ENCODE measurements at regions not wholly inside any gene's neighbourhood (a gene's known extent, or its start where the extent isn't known, plus 50 kb on each side); places are given as distances from the start of the nearest gene placed in this dataset.

DNA sequence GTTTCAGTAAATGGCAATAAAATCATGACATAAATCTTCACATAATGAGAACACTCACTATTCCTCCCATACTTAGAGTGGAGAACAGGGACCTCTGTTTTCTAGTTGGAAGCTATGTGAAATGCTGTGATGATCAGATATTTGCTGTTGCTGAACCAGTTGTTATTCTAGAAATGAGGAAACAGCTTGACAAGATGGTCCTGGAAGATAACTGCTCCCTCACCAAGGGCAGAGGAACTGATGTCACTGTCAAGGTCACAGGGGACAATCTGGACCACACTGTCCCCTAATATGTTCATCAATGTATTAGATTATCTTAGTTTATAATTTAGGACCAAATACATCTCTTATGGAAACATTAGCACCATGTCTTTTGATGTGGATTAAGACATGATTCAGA is 1173.3 kb downstream of the PCDH17 start:
- Histone ChIP-seq H3K4me1 (ENCODE audit: control insufficient read depth in 2 of 2, insufficient read depth in 2 of 2, low read length in 2 of 2) (no peaks in the 10 kb centered on the region), H3K27ac (ENCODE audit: low read depth, low read length) (no peak overlapping the region), H3K36me3 (ENCODE audit: control insufficient read depth in 2 of 3, insufficient read depth in 3 of 3, low read length in 3 of 3) (no peaks in the 10 kb centered on the region), H3K4me3 (ENCODE audit: low read length) (no peak overlapping the region), H3K9me3 (ENCODE audit: control insufficient read depth in 2 of 3, low read length in 3 of 3) (no peaks in the 10 kb centered on the region), H3K27me3 (ENCODE audit: control insufficient read depth in 2 of 2, insufficient read depth in 2 of 2, low read length in 2 of 2) (no peaks in the 10 kb centered on the region)
- no peaks in the 10 kb centered on the region for H3K27me3 Mint-ChIP-seq
- ChIA-PET CTCF (no interaction called here), POLR2A (no interaction called here)
- H3K4me3 Mint-ChIP-seq = no peak overlapping the region
- DNase-seq (no peak), ATAC-seq (no peak)
- peaks cover 0 to 12% (median 0%) of the 10 kb centered on the region in 11 donors for H3K9me3 Mint-ChIP-seq
- no peaks in the 10 kb centered on the region for H3K36me3 Mint-ChIP-seq
- H3K27ac Mint-ChIP-seq = no peak overlapping the region
- H3K4me1 Mint-ChIP-seq = no peaks in the 10 kb centered on the region
- intact Hi-C loops (cut with micrococcal nuclease) = no loop called here

- DNase-seq = no peak
- H3K4me3 ChIP-seq (ENCODE audit: low read length) = no peak overlapping the region
- ATAC-seq = no peak
- H3K27ac ChIP-seq (ENCODE audit: low read depth, low read length) = no peak overlapping the region
- no peak overlapping the region for H3K4me3 Mint-ChIP-seq
- H3K36me3 ChIP-seq (ENCODE audit: control insufficient read depth in 2 of 3, insufficient read depth in 3 of 3, low read length in 3 of 3) = no peaks in the 10 kb centered on the region
- H3K4me1 Mint-ChIP-seq = no peaks in the 10 kb centered on the region
- no peaks in the 10 kb centered on the region for H3K9me3 ChIP-seq (ENCODE audit: control insufficient read depth in 2 of 3, low read length in 3 of 3)
- intact Hi-C loops (cut with micrococcal nuclease) = no loop called here
- ChIA-PET POLR2A (no interaction called here), CTCF (no interaction called here)
- H3K9me3 Mint-ChIP-seq = peaks cover 0 to 8% (median 0%) of the 10 kb centered on the region in 11 donors
- no peaks in the 10 kb centered on the region for H3K27me3 Mint-ChIP-seq
- no peak overlapping the region for H3K27ac Mint-ChIP-seq
- H3K4me1 ChIP-seq (ENCODE audit: control insufficient read depth in 2 of 2, insufficient read depth in 2 of 2, low read length in 2 of 2) = no peaks in the 10 kb centered on the region
- H3K27me3 ChIP-seq (ENCODE audit: control insufficient read depth in 2 of 2, insufficient read depth in 2 of 2, low read length in 2 of 2) = no peaks in the 10 kb centered on the region
- no peaks in the 10 kb centered on the region for H3K36me3 Mint-ChIP-seq
These were observed 1174.9 kb downstream of the PCDH17 start for GRCh38 chr13:58806401-58806800.

DNA sequence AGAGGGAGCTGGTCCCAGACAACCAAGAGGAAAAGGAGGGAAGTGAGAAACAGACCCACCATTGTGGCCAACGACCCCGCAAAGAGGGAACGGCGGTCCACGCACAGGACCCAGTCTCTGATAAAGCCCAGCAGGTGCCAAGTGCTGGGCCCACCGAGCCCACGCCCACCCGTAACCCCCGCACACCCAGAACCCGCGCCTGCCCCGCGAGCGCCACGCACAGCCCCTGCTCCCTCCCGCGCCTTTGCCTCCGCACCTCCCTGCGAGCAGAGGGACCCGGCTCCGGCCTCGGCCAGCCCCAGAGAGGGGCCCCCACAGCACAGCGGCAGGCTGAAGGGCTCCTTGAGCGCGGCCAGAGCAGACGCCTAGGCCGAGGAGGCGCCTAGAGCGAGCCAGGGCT is 1192.2 kb downstream of the PCDH17 start:
- Histone ChIP-seq H3K4me3 (ENCODE audit: low read length) (no peak overlapping the region), H3K27me3 (ENCODE audit: control insufficient read depth in 2 of 2, insufficient read depth in 2 of 2, low read length in 2 of 2) (no peaks in the 10 kb centered on the region), H3K4me1 (ENCODE audit: control insufficient read depth in 2 of 2, insufficient read depth in 2 of 2, low read length in 2 of 2) (no peaks in the 10 kb centered on the region), H3K36me3 (ENCODE audit: control insufficient read depth in 2 of 3, insufficient read depth in 3 of 3, low read length in 3 of 3) (no peaks in the 10 kb centered on the region), H3K27ac (ENCODE audit: low read depth, low read length) (no peak overlapping the region), H3K9me3 (ENCODE audit: control insufficient read depth in 2 of 3, low read length in 3 of 3) (no peaks in the 10 kb centered on the region)
- ChIA-PET CTCF (no interaction called here), POLR2A (no interaction called here)
- intact Hi-C loops (cut with micrococcal nuclease) = no loop called here
- H3K9me3 Mint-ChIP-seq = peaks cover 0 to 20% (median 3%) of the 10 kb centered on the region in 11 donors
- no peaks in the 10 kb centered on the region for H3K27me3 Mint-ChIP-seq
- H3K27ac Mint-ChIP-seq = no peak overlapping the region
- peaks cover 0 to 1% (median 0%) of the 10 kb centered on the region in 7 donors for H3K4me1 Mint-ChIP-seq
- H3K36me3 Mint-ChIP-seq = no peaks in the 10 kb centered on the region
- ATAC-seq = no peak
- DNase-seq = no peak
- no peak overlapping the region for H3K4me3 Mint-ChIP-seq

DNA sequence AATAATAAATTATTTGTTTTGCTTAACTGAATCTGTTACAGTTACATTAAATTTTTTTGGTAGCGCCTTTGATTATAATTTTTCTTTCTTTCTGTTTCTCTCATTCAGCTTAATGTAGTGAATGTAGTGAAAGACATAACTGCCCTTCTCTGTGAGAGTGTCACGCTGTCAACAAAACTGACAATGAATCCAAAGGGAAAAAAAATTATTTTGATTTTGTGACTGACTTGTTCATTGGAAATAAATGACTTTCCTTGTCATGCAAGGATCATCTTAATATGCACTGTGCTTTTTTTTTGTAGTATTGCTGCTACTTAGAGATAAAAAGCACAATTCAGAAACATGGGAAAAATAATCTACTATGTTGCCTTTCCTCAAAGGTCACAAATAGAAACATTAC is 1196.4 kb downstream of the PCDH17 start:
- no peak overlapping the region for H3K4me3 ChIP-seq (ENCODE audit: low read length)

GRCh38 chr13:58830841-58831240 is 1199.3 kb downstream of the PCDH17 start:
- Mint-ChIP-seq H3K27ac (no peak overlapping the region), H3K27me3 (no peaks in the 10 kb centered on the region), H3K36me3 (no peaks in the 10 kb centered on the region), H3K4me3 (no peak overlapping the region), H3K4me1 (no peaks in the 10 kb centered on the region), H3K9me3 (peaks cover 0 to 23% (median 3%) of the 10 kb centered on the region in 11 donors)
- ChIA-PET POLR2A (no interaction called here), CTCF (no interaction called here)
- ATAC-seq (no peak), DNase-seq (no peak)
- intact Hi-C loops (cut with micrococcal nuclease) = no loop called here
- Histone ChIP-seq H3K9me3 (ENCODE audit: control insufficient read depth in 2 of 3, low read length in 3 of 3) (no peaks in the 10 kb centered on the region), H3K36me3 (ENCODE audit: control insufficient read depth in 2 of 3, insufficient read depth in 3 of 3, low read length in 3 of 3) (no peaks in the 10 kb centered on the region), H3K27ac (ENCODE audit: low read depth, low read length) (no peak overlapping the region), H3K4me3 (ENCODE audit: low read length) (no peak overlapping the region), H3K27me3 (ENCODE audit: control insufficient read depth in 2 of 2, insufficient read depth in 2 of 2, low read length in 2 of 2) (no peaks in the 10 kb centered on the region), H3K4me1 (ENCODE audit: control insufficient read depth in 2 of 2, insufficient read depth in 2 of 2, low read length in 2 of 2) (no peaks in the 10 kb centered on the region)

More for the DNA sequence above, 1196.4 kb downstream of the PCDH17 start:
- ATAC-seq (no peak), DNase-seq (no peak)
- no peaks in the 10 kb centered on the region for H3K27me3 ChIP-seq (ENCODE audit: control insufficient read depth in 2 of 2, insufficient read depth in 2 of 2, low read length in 2 of 2)
- no peak overlapping the region for H3K27ac ChIP-seq (ENCODE audit: low read depth, low read length)
- Mint-ChIP-seq H3K36me3 (no peaks in the 10 kb centered on the region), H3K27me3 (no peaks in the 10 kb centered on the region), H3K4me3 (no peak overlapping the region), H3K27ac (no peak overlapping the region), H3K4me1 (no peaks in the 10 kb centered on the region), H3K9me3 (peaks cover 0 to 19% (median 4%) of the 10 kb centered on the region in 11 donors)
- no peaks in the 10 kb centered on the region for H3K9me3 ChIP-seq (ENCODE audit: control insufficient read depth in 2 of 3, low read length in 3 of 3)
- intact Hi-C loops (cut with micrococcal nuclease) = no loop called here
- H3K36me3 ChIP-seq (ENCODE audit: control insufficient read depth in 2 of 3, insufficient read depth in 3 of 3, low read length in 3 of 3) = no peaks in the 10 kb centered on the region
- CTCF ChIA-PET = no interaction called here
- no peaks in the 10 kb centered on the region for H3K4me1 ChIP-seq (ENCODE audit: control insufficient read depth in 2 of 2, insufficient read depth in 2 of 2, low read length in 2 of 2)
- POLR2A ChIA-PET = no interaction called here

- intact Hi-C loops (cut with micrococcal nuclease) = no loop called here
These were observed 1207.1 kb downstream of the PCDH17 start for GRCh38 chr13:58838615-58839014.

DNA sequence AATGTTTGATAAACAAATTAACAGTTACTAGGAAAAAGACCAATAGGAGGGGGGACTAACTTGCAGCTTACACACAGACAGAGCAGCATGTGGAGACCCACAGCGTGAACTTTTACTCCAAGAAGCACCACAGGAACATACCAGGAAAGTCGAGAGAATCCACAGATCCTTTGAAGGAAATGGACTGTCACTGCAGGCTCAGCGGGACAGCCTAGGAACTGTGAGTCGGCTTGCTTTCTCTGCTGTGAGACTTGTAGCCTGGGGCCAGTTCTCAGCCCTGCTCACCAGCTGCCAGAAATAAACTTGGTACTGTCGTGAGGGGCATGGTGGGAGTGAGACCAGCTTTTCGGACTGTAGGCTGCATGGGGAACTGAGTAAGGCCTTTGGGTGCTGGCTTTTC is 1211.5 kb downstream of the PCDH17 start:
- H3K27ac ChIP-seq (ENCODE audit: low read depth, low read length) = no peak overlapping the region
- no peaks in the 10 kb centered on the region for H3K36me3 ChIP-seq (ENCODE audit: control insufficient read depth in 2 of 3, insufficient read depth in 3 of 3, low read length in 3 of 3)
- Mint-ChIP-seq H3K4me1 (no peaks in the 10 kb centered on the region), H3K9me3 (peaks cover 3 to 45% (median 14%) of the 10 kb centered on the region in 11 donors), H3K27me3 (no peaks in the 10 kb centered on the region), H3K36me3 (peaks cover 0 to 5% (median 0%) of the 10 kb centered on the region in 5 donors), H3K27ac (no peak overlapping the region), H3K4me3 (no peak overlapping the region)
- H3K27me3 ChIP-seq (ENCODE audit: control insufficient read depth in 2 of 2, insufficient read depth in 2 of 2, low read length in 2 of 2) = no peaks in the 10 kb centered on the region
- POLR2A ChIA-PET = no interaction called here
- intact Hi-C loops (cut with micrococcal nuclease) = no loop called here
- H3K9me3 ChIP-seq (ENCODE audit: control insufficient read depth in 2 of 3, low read length in 3 of 3) = peaks cover 0 to 7% (median 0%) of the 10 kb centered on the region in 3 experiments
- no peak overlapping the region for H3K4me3 ChIP-seq (ENCODE audit: low read length)
- H3K4me1 ChIP-seq (ENCODE audit: control insufficient read depth in 2 of 2, insufficient read depth in 2 of 2, low read length in 2 of 2) = no peaks in the 10 kb centered on the region
- CTCF ChIA-PET = no interaction called here
- ATAC-seq (no peak), DNase-seq (no peak)

More at GRCh38 chr13:58838615-58839014, 1207.1 kb downstream of the PCDH17 start:
- Mint-ChIP-seq H3K27ac (no peak overlapping the region), H3K9me3 (peaks cover 0 to 26% (median 3%) of the 10 kb centered on the region in 11 donors), H3K4me1 (no peaks in the 10 kb centered on the region), H3K27me3 (no peaks in the 10 kb centered on the region), H3K4me3 (no peak overlapping the region), H3K36me3 (peaks cover 0 to 5% (median 0%) of the 10 kb centered on the region in 5 donors)
- H3K4me3 ChIP-seq (ENCODE audit: low read length) = no peak overlapping the region
- H3K27ac ChIP-seq (ENCODE audit: low read depth, low read length) = no peak overlapping the region
- CTCF ChIA-PET = no interaction called here
- peaks cover 0 to 5% (median 0%) of the 10 kb centered on the region in 3 experiments for H3K9me3 ChIP-seq (ENCODE audit: control insufficient read depth in 2 of 3, low read length in 3 of 3)
- H3K4me1 ChIP-seq (ENCODE audit: control insufficient read depth in 2 of 2, insufficient read depth in 2 of 2, low read length in 2 of 2) = no peaks in the 10 kb centered on the region
- H3K36me3 ChIP-seq (ENCODE audit: control insufficient read depth in 2 of 3, insufficient read depth in 3 of 3, low read length in 3 of 3) = no peaks in the 10 kb centered on the region
- DNase-seq = no peak
- H3K27me3 ChIP-seq (ENCODE audit: control insufficient read depth in 2 of 2, insufficient read depth in 2 of 2, low read length in 2 of 2) = no peaks in the 10 kb centered on the region
- POLR2A ChIA-PET = no interaction called here
- ATAC-seq = no peak
